ENCODE measurements at regions not wholly inside any gene's neighbourhood (a gene's known extent, or its start where the extent isn't known, plus 50 kb on each side); places are given as distances from the start of the nearest gene placed in this dataset.

DNA sequence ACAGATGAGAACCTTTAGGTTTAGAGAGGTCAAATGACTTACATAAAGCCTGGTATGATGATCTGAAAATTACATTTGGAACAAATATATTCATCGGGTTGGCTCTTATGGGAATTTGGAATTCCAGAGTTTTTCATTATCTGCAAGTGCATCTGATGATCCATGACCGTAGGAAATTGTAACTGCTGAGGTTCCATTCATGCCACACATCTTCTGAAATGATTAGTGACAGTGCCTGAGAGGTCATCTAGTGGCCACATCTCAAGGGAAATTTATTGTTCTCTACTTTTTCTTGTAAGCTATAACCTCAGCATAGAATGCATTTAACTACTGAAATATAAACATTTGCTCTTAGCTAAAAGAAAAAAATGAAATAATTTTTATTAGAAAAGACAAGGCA lies 105.8 kb upstream of the NWD2 start:
- TF ChIP-seq HOXA7 (CRISPR knock-in tag; IDR thresholded peaks at IDR 0.05) (no peak), POLR2A (IDR thresholded peaks at IDR 0.05; ENCODE audit: low read length) (no peak), BHLHE40 (IDR thresholded peaks at IDR 0.05; ENCODE audit: low read depth, low read length) (no peak), SREBF2 (IDR thresholded peaks at IDR 0.05) (no peak), CEBPB (IDR thresholded peaks at IDR 0.05) (no peak), ESRRA (IDR thresholded peaks at IDR 0.05; ENCODE audit: borderline replicate concordance, low read length) (no peak), EP300 (IDR thresholded peaks at IDR 0.05) (no peak), GATA3 (IDR thresholded peaks at IDR 0.05; ENCODE audit: borderline replicate concordance) (no peak), CBX8 (IDR thresholded peaks at IDR 0.05) (no peak)
- TF ChIP-seq, protein P1, sequence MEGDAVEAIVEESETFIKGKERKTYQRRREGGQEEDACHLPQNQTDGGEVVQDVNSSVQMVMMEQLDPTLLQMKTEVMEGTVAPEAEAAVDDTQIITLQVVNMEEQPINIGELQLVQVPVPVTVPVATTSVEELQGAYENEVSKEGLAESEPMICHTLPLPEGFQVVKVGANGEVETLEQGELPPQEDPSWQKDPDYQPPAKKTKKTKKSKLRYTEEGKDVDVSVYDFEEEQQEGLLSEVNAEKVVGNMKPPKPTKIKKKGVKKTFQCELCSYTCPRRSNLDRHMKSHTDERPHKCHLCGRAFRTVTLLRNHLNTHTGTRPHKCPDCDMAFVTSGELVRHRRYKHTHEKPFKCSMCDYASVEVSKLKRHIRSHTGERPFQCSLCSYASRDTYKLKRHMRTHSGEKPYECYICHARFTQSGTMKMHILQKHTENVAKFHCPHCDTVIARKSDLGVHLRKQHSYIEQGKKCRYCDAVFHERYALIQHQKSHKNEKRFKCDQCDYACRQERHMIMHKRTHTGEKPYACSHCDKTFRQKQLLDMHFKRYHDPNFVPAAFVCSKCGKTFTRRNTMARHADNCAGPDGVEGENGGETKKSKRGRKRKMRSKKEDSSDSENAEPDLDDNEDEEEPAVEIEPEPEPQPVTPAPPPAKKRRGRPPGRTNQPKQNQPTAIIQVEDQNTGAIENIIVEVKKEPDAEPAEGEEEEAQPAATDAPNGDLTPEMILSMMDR (IDR thresholded peaks at IDR 0.05): no peak
